ENCODE measurements at regions not wholly inside any gene's neighbourhood (a gene's known extent, or its start where the extent isn't known, plus 50 kb on each side); places are given as distances from the start of the nearest gene placed in this dataset.

GRCh38 chr4:138898282-138898681 is 117.3 kb upstream of the NOCT start:
- H3K9me3 ChIP-seq (ENCODE audit: low read depth, low read length) = no peaks in the 10 kb centered on the region
- no peaks in the 10 kb centered on the region for H4K20me1 ChIP-seq (ENCODE audit: insufficient read depth, low read length)
- peak overlapping the region; percentile 47 for H3K4me3 ChIP-seq (ENCODE audit: insufficient read depth, low read length)
- no peak for TF ChIP-seq CTCF (IDR thresholded peaks at IDR 0.05; ENCODE audit: extremely low read depth, low read depth, low read length)
- peak overlapping the region; percentile 76 for H3K4me2 ChIP-seq (ENCODE audit: insufficient read depth, low read length)
- H3K36me3 ChIP-seq (ENCODE audit: insufficient read depth, low read length) = no peaks in the 10 kb centered on the region
- H3K4me1 ChIP-seq (ENCODE audit: insufficient read depth, low read length) = peaks cover 20% of the 10 kb centered on the region
- peak overlapping the region; percentile 63 for H3K27ac ChIP-seq (ENCODE audit: low read depth, low read length)
- no peak overlapping the region for H2AFZ ChIP-seq (ENCODE audit: low read length)
- no peaks in the 10 kb centered on the region for H3K27me3 ChIP-seq (ENCODE audit: insufficient read depth, low read length)
- no peaks in the 10 kb centered on the region for H3K79me2 ChIP-seq (ENCODE audit: insufficient read depth, low read length)
- DNase-seq (ENCODE audit: insufficient read length, low spot score, missing footprints) = peak; percentile 57

GRCh38 chr4:138897811-138898226 is 117.8 kb upstream of the NOCT start:
- peak overlapping the region; percentile 76 for H3K4me2 ChIP-seq (ENCODE audit: insufficient read depth, low read length)

GRCh38 chr4:138894709-138895108 is 120.9 kb upstream of the NOCT start:
- Histone ChIP-seq H2AFZ (ENCODE audit: low read length) (no peak overlapping the region), H3K4me3 (ENCODE audit: insufficient read depth, low read length) (no peak overlapping the region), H3K4me2 (ENCODE audit: insufficient read depth, low read length) (no peak overlapping the region), H3K27ac (ENCODE audit: low read depth, low read length) (no peak overlapping the region), H3K9me3 (ENCODE audit: low read depth, low read length) (no peaks in the 10 kb centered on the region), H3K79me2 (ENCODE audit: insufficient read depth, low read length) (no peaks in the 10 kb centered on the region), H3K36me3 (ENCODE audit: insufficient read depth, low read length) (no peaks in the 10 kb centered on the region), H4K20me1 (ENCODE audit: insufficient read depth, low read length) (no peaks in the 10 kb centered on the region), H3K27me3 (ENCODE audit: insufficient read depth, low read length) (no peaks in the 10 kb centered on the region), H3K4me1 (ENCODE audit: insufficient read depth, low read length) (peaks cover 42% of the 10 kb centered on the region)
- no peak for TF ChIP-seq CTCF (IDR thresholded peaks at IDR 0.05; ENCODE audit: extremely low read depth, low read depth, low read length)
- DNase-seq (ENCODE audit: insufficient read length, low spot score, missing footprints) = no peak

More at GRCh38 chr4:138897811-138898226, 117.8 kb upstream of the NOCT start:
- Histone ChIP-seq H3K36me3 (ENCODE audit: insufficient read depth, low read length) (no peaks in the 10 kb centered on the region), H3K27ac (ENCODE audit: low read depth, low read length) (peak overlapping the region; percentile 63), H3K27me3 (ENCODE audit: insufficient read depth, low read length) (no peaks in the 10 kb centered on the region), H3K4me3 (ENCODE audit: insufficient read depth, low read length) (peak overlapping the region; percentile 47), H3K79me2 (ENCODE audit: insufficient read depth, low read length) (no peaks in the 10 kb centered on the region), H3K9me3 (ENCODE audit: low read depth, low read length) (no peaks in the 10 kb centered on the region), H3K4me1 (ENCODE audit: insufficient read depth, low read length) (peaks cover 20% of the 10 kb centered on the region), H4K20me1 (ENCODE audit: insufficient read depth, low read length) (no peaks in the 10 kb centered on the region), H2AFZ (ENCODE audit: low read length) (no peak overlapping the region)
- DNase-seq (ENCODE audit: insufficient read length, low spot score, missing footprints) = peak; percentile 75
- TF ChIP-seq CTCF (IDR thresholded peaks at IDR 0.05; ENCODE audit: extremely low read depth, low read depth, low read length) = no peak

- Histone ChIP-seq H3K4me1 (ENCODE audit: insufficient read depth, low read length) (peaks cover 42% of the 10 kb centered on the region), H4K20me1 (ENCODE audit: insufficient read depth, low read length) (no peaks in the 10 kb centered on the region), H3K79me2 (ENCODE audit: insufficient read depth, low read length) (no peaks in the 10 kb centered on the region), H3K4me3 (ENCODE audit: insufficient read depth, low read length) (no peak overlapping the region), H3K4me2 (ENCODE audit: insufficient read depth, low read length) (no peak overlapping the region), H3K27me3 (ENCODE audit: insufficient read depth, low read length) (no peaks in the 10 kb centered on the region), H2AFZ (ENCODE audit: low read length) (no peak overlapping the region), H3K9me3 (ENCODE audit: low read depth, low read length) (no peaks in the 10 kb centered on the region), H3K36me3 (ENCODE audit: insufficient read depth, low read length) (no peaks in the 10 kb centered on the region), H3K27ac (ENCODE audit: low read depth, low read length) (no peak overlapping the region)
- no peak for DNase-seq (ENCODE audit: insufficient read length, low spot score, missing footprints)
- TF ChIP-seq CTCF (IDR thresholded peaks at IDR 0.05; ENCODE audit: extremely low read depth, low read depth, low read length) = no peak
Observed at GRCh38 chr4:138894011-138894410, 121.6 kb upstream of the NOCT start.
